Cardiac muscle cell (in vitro differentiated cells and primary cell): ENCODE measurements at regions not wholly inside any gene's neighbourhood (a gene's known extent, or its start where the extent isn't known, plus 50 kb on each side); places are given as distances from the start of the nearest gene placed in this dataset.

ENCODE experiments used
- DNase-seq, 2 donors: peaks; one replicate each; pipeline versions ENCODE4 v3.0.0 to v3.0.0-alpha.2; 2010 to 2017; ENCODE audit warnings: low read depth in 1 of 2, low spot score in 1 of 2
- H3K27ac ChIP-seq: fragments of 200-600 bp; sonication (generic); 2 replicates; pipeline ENCODE4 v1.5.1; 2016
- H3K27me3 ChIP-seq: fragments of 200-600 bp; sonication (generic); 2 replicates; pipeline ENCODE4 v1.6.0; 2016; ENCODE audit warnings: control low read depth
- H3K36me3 ChIP-seq: fragments of 200-600 bp; sonication (generic); 2 replicates; pipeline ENCODE4 v1.5.1; 2016; ENCODE audit warnings: control low read depth
- H3K4me1 ChIP-seq: fragments of 200-600 bp; sonication (generic); 2 replicates; pipeline ENCODE4 v1.8.1; 2017; ENCODE audit warnings: low read depth, mild to moderate bottlenecking, mixed run types
- H3K4me3 ChIP-seq: fragments of 200-600 bp; sonication (generic); 2 replicates; pipeline ENCODE4 v1.5.1; 2016; ENCODE audit warnings: mild to moderate bottlenecking
- H3K9me3 ChIP-seq: fragments of 200-600 bp; sonication (generic); 2 replicates; pipeline ENCODE4 v1.5.1; 2017; ENCODE audit warnings: low read depth, mild to moderate bottlenecking, control low read depth
- TF ChIP-seq, protein P1 (sequence below): IDR thresholded peaks from 2 replicates; pipeline ENCODE4 v1.5.1; 2012; ENCODE audit warnings: low read depth, mild to moderate bottlenecking, low read length

DNA sequence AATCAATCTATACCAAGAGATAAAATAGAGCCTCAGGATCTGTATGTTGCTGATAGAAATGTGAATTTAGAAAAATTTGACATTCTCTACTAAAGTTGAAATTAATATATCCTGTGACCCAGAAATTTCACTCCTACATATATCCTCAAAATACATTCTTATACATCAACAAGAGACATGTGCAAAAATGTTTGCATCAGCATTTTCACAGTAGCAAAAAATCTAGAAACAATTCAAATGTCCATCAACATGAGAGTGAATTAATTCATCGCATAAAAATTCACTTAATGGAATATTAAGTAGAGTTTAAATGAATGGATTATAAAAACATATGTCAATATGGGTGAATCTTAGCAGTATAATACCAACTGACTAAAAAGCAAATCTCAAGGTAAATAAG is 80.8 kb downstream of the GPR65 start:
- Histone ChIP-seq H3K4me3 (no peak overlapping the region), H3K36me3 (no peaks in the 10 kb centered on the region), H3K27me3 (no peaks in the 10 kb centered on the region), H3K9me3 (no peaks in the 10 kb centered on the region), H3K27ac (no peak overlapping the region), H3K4me1 (no peaks in the 10 kb centered on the region)
- DNase-seq, result no peak
- TF ChIP-seq, protein P1, sequence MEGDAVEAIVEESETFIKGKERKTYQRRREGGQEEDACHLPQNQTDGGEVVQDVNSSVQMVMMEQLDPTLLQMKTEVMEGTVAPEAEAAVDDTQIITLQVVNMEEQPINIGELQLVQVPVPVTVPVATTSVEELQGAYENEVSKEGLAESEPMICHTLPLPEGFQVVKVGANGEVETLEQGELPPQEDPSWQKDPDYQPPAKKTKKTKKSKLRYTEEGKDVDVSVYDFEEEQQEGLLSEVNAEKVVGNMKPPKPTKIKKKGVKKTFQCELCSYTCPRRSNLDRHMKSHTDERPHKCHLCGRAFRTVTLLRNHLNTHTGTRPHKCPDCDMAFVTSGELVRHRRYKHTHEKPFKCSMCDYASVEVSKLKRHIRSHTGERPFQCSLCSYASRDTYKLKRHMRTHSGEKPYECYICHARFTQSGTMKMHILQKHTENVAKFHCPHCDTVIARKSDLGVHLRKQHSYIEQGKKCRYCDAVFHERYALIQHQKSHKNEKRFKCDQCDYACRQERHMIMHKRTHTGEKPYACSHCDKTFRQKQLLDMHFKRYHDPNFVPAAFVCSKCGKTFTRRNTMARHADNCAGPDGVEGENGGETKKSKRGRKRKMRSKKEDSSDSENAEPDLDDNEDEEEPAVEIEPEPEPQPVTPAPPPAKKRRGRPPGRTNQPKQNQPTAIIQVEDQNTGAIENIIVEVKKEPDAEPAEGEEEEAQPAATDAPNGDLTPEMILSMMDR, result no peak

DNA sequence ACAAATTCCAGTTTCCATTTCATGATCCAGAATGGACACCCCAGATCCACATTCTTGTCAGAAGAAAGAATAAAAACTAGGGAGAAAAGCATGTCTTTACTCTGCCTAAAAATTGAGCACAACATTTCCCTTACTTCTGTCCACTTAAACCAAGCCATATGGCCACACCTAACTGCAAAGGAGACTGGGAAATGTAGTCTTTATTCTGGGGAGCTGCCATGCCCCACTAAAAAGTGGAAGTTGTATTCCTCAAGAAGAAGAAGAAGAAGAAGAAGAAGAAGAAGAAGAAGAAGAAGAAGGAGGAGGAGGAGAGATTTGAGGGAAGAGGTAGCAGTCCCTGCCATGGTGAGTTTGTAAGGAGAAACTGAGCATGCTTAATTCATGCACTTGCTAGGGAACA is 84.5 kb downstream of the GPR65 start:
- DNase-seq, result no peak
- Histone ChIP-seq H3K4me3 (no peak overlapping the region), H3K9me3 (no peaks in the 10 kb centered on the region), H3K36me3 (no peaks in the 10 kb centered on the region), H3K4me1 (no peaks in the 10 kb centered on the region), H3K27ac (no peak overlapping the region), H3K27me3 (no peaks in the 10 kb centered on the region)
- TF ChIP-seq, protein P1, result no peak

DNA sequence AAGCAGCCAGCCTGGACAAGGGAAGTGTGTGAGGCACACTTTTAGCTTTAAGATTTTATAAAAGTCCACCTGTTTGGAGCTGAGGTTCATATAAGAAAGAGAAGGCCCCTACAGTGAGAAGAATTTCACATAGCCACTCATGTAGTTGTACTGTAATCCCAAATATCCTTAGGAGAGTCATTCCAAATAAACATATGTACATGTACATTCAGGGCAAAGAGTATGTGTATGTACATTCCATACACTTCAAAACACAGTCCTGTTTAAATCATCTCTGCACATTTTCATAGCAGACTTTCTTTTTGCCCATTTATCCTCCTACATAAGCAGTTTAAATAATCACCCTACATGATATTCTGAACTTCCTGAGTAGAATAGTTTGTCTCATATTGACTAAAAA is 87.6 kb downstream of the GPR65 start:
- Histone ChIP-seq H3K36me3 (no peaks in the 10 kb centered on the region), H3K4me1 (no peaks in the 10 kb centered on the region), H3K27ac (no peak overlapping the region), H3K9me3 (no peaks in the 10 kb centered on the region), H3K27me3 (no peaks in the 10 kb centered on the region), H3K4me3 (no peak overlapping the region)
- TF ChIP-seq, protein P1, result no peak
- DNase-seq, result no peak

DNA sequence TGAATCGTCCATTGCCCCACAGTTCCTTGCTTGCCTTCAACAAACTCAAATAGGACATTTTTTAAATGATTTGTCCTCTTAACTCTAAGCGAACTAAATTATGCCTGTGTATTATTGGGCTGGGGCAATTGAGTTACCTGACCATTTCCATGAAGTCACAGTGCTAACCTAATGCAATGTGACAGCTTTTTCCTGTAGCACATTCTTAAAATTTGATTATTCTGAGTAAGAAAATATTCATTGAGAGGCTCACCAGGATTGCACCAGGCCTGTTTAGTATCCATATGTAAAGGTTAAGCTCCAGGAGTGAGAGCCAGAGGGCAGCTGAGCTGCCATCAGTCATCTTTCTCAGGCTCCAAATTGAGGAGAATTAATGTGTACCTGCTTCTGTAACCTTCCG is 90.9 kb downstream of the GPR65 start:
- H3K27me3 ChIP-seq, result no peaks in the 10 kb centered on the region
- no peaks in the 10 kb centered on the region for H3K36me3 ChIP-seq
- H3K9me3 ChIP-seq, result no peaks in the 10 kb centered on the region
- TF ChIP-seq, protein P1, result no peak
- DNase-seq, result no peak
- no peak overlapping the region for H3K27ac ChIP-seq
- no peaks in the 10 kb centered on the region for H3K4me1 ChIP-seq
- no peak overlapping the region for H3K4me3 ChIP-seq

DNA sequence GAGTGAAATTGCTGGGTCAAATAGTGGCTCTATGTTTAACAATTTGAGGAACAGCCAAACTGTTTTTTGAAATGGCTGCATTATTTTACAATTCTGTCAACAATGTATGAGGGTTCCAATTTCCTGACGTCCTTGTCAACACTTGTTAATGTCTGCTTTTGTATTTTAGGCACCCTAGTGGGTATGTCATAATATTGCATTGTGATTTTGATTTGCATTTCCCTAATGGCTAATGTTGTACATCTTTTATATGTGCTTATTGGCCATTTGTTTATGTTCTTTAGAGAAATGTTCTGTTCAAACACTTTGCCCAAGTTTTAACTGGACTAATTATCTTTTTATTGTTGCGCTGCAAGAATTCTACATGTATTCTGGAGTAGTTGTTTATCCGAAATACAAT is 93.2 kb downstream of the GPR65 start:
- DNase-seq, result no peak

More for the DNA sequence above, 93.2 kb downstream of the GPR65 start:
- Histone ChIP-seq H3K27ac (no peak overlapping the region), H3K9me3 (no peaks in the 10 kb centered on the region), H3K27me3 (no peaks in the 10 kb centered on the region), H3K4me1 (no peaks in the 10 kb centered on the region), H3K4me3 (no peak overlapping the region), H3K36me3 (no peaks in the 10 kb centered on the region)
- TF ChIP-seq, protein P1, result no peak
